Endodermal cell (in vitro differentiated cells): ENCODE measurements at regions not wholly inside any gene's neighbourhood (a gene's known extent, or its start where the extent isn't known, plus 50 kb on each side); places are given as distances from the start of the nearest gene placed in this dataset.
A peak's percentile ranks its signal among the peaks of the same experiment; 100 is the strongest.

Source experiments
- DNase-seq: peaks from one replicate; pipeline ENCODE4 v3.0.0-alpha.2; 2017
- H3K27ac ChIP-seq: 2 replicates; pipeline ENCODE4 v1.5.1; 2013; ENCODE audit warnings: mild to moderate bottlenecking, low read depth, low read length, moderate library complexity
- H3K27me3 ChIP-seq: 2 replicates; pipeline ENCODE4 v1.6.1; 2013; ENCODE audit warnings: mild to moderate bottlenecking, low read length, moderate library complexity; ENCODE audit not compliant: insufficient read depth, control insufficient read depth, poor library complexity, severe bottlenecking
- H3K36me3 ChIP-seq: 2 replicates; pipeline ENCODE4 v1.7.0; 2013; ENCODE audit warnings: mild to moderate bottlenecking, low read length, moderate library complexity; ENCODE audit not compliant: control insufficient read depth, insufficient read depth
- H3K4me1 ChIP-seq: one replicate; pipeline ENCODE4 v1.7.0; 2013; ENCODE audit warnings: low read length; ENCODE audit not compliant: control insufficient read depth, insufficient read depth
- H3K4me3 ChIP-seq: 2 replicates; pipeline ENCODE4 v1.5.1; 2013; ENCODE audit warnings: mild to moderate bottlenecking, low read length, moderate library complexity
- H3K9ac ChIP-seq: 2 replicates; pipeline ENCODE4 v1.6.1; 2013; ENCODE audit warnings: mild to moderate bottlenecking, low read length, moderate library complexity; ENCODE audit not compliant: poor library complexity, severe bottlenecking; ENCODE audit errors: extremely low read depth
- H3K9me3 ChIP-seq: 2 replicates; pipeline ENCODE4 v1.6.1; 2013; ENCODE audit warnings: mild to moderate bottlenecking, low read length, moderate library complexity; ENCODE audit not compliant: control insufficient read depth
- H3K27ac Mint-ChIP-seq: 2 replicates; pipeline ENCODE4 v1.8.0; 2020; ENCODE audit warnings: mixed read lengths
- H3K27me3 Mint-ChIP-seq: 2 replicates; pipeline ENCODE4 v1.8.0; 2021; ENCODE audit warnings: mild to moderate bottlenecking, mixed read lengths; ENCODE audit not compliant: insufficient read depth
- H3K36me3 Mint-ChIP-seq: 2 replicates; pipeline ENCODE4 v1.8.0; 2020; ENCODE audit warnings: low read depth, mixed read lengths
- H3K4me1 Mint-ChIP-seq: 2 replicates; pipeline ENCODE4 v1.8.0; 2020; ENCODE audit warnings: mixed read lengths
- H3K4me3 Mint-ChIP-seq: 2 replicates; pipeline ENCODE4 v1.8.0; 2020; ENCODE audit warnings: mild to moderate bottlenecking, moderate library complexity, mixed read lengths
- H3K9me3 Mint-ChIP-seq: 2 replicates; pipeline ENCODE4 v1.8.0; 2020; ENCODE audit warnings: mild to moderate bottlenecking, mixed read lengths
- CTCF ChIP-seq: fragments of 200-600 bp; sonication (generic); conservative IDR thresholded peaks from 2 replicates; pipeline ENCODE4 v1.5.0; 2021; ENCODE audit warnings: antibody characterized with exemption, mild to moderate bottlenecking
- WGBS, 2 experiments: methylation state at CpG; one replicate each; pipeline versions ENCODE4 v1.1.5 to v1.1.7; 2013; ENCODE audit warnings: missing lambda C conversion rate in 2 of 2, mixed read lengths in 1 of 2; ENCODE audit not compliant: insufficient coverage in 1 of 2, insufficient read length in 1 of 2; 5-methylcytosine and 5-hydroxymethylcytosine counted together

- H3K9me3 ChIP-seq: peaks cover 6% of the 10 kb centered on the region
- no peaks in the 10 kb centered on the region for H3K36me3 ChIP-seq
- no peak for DNase-seq
- Mint-ChIP-seq H3K27me3 (no peaks in the 10 kb centered on the region), H3K27ac (no peak overlapping the region), H3K36me3 (no peaks in the 10 kb centered on the region), H3K9me3 (peaks cover 16% of the 10 kb centered on the region), H3K4me3 (no peak overlapping the region), H3K4me1 (no peaks in the 10 kb centered on the region)
- H3K4me3 ChIP-seq: no peak overlapping the region
- WGBS, 2 experiments: 93 to 95% methylated on average over 8 of the region's 8 CpGs
- TF ChIP-seq CTCF: no peak
- no peak overlapping the region for H3K27ac ChIP-seq
- H3K4me1 ChIP-seq: no peaks in the 10 kb centered on the region
- no peak overlapping the region for H3K9ac ChIP-seq
- H3K27me3 ChIP-seq: no peaks in the 10 kb centered on the region
These were observed 79.3 kb upstream of the ASAP2 start for GRCh38 chr2:9127316-9127715.

GRCh38 chr2:9126540-9126939, 80.1 kb upstream of the ASAP2 start:
- H3K36me3 ChIP-seq: no peaks in the 10 kb centered on the region
- WGBS, 2 experiments: 95 to 100% methylated on average over 1 to 3 of the region's 3 CpGs
- no peak overlapping the region for H3K9ac ChIP-seq
- Mint-ChIP-seq H3K27ac (no peak overlapping the region), H3K27me3 (no peaks in the 10 kb centered on the region), H3K4me1 (no peaks in the 10 kb centered on the region), H3K36me3 (no peaks in the 10 kb centered on the region), H3K9me3 (peaks cover 11% of the 10 kb centered on the region), H3K4me3 (no peak overlapping the region)
- no peak for TF ChIP-seq CTCF
- peaks cover 6% of the 10 kb centered on the region for H3K9me3 ChIP-seq
- no peaks in the 10 kb centered on the region for H3K4me1 ChIP-seq
- no peak for DNase-seq
- no peak overlapping the region for H3K27ac ChIP-seq
- no peak overlapping the region for H3K4me3 ChIP-seq
- H3K27me3 ChIP-seq: no peaks in the 10 kb centered on the region

- 83 to 85% methylated on average over 13 to 14 of the region's 14 CpGs for WGBS, 2 experiments
- Histone ChIP-seq H3K36me3 (no peaks in the 10 kb centered on the region), H3K9me3 (peaks cover 6% of the 10 kb centered on the region), H3K4me3 (no peak overlapping the region), H3K4me1 (no peaks in the 10 kb centered on the region), H3K9ac (no peak overlapping the region), H3K27me3 (no peaks in the 10 kb centered on the region), H3K27ac (peak overlapping the region; percentile 17)
- no peak for TF ChIP-seq CTCF
- Mint-ChIP-seq H3K9me3 (peaks cover 11% of the 10 kb centered on the region), H3K27ac (no peak overlapping the region), H3K36me3 (no peaks in the 10 kb centered on the region), H3K4me3 (no peak overlapping the region), H3K4me1 (no peaks in the 10 kb centered on the region), H3K27me3 (no peaks in the 10 kb centered on the region)
- peak; percentile 42 for DNase-seq
These were observed 82.3 kb upstream of the ASAP2 start for GRCh38 chr2:9124231-9124741.
